A673 (cell line): ENCODE measurements at regions not wholly inside any gene's neighbourhood (a gene's known extent, or its start where the extent isn't known, plus 50 kb on each side); places are given as distances from the start of the nearest gene placed in this dataset.

Experiments used
- CTCF ChIP-seq: fragments of 300-800, 200-600 bp; sonication (generic); conservative IDR thresholded peaks from 2 replicates; pipeline ENCODE4 v1.5.1; 2017; ENCODE audit warnings: low read depth, mild to moderate bottlenecking, antibody characterized with exemption, low read length, moderate library complexity, mixed read lengths
- EZH2 ChIP-seq: fragments of 200-600 bp; sonication (generic); IDR thresholded peaks from 2 replicates; pipeline ENCODE4 v1.6.1; 2017; ENCODE audit warnings: borderline replicate concordance, low read depth, mild to moderate bottlenecking, mixed read lengths, antibody characterized with exemption, low read length; ENCODE audit not compliant: poor library complexity, severe bottlenecking

- TF ChIP-seq CTCF: no peak
- TF ChIP-seq EZH2: no peak
Observed at GRCh38 chr5:62767077-62767476, 188.5 kb downstream of the LRRC70 start.
